Neural progenitor cell (in vitro differentiated cells): ENCODE measurements at regions not wholly inside any gene's neighbourhood (a gene's known extent, or its start where the extent isn't known, plus 50 kb on each side); places are given as distances from the start of the nearest gene placed in this dataset.

Experiments
- DNase-seq: peaks from one replicate; pipeline ENCODE4 v3.0.0-alpha.2; 2016; ENCODE audit warnings: low spot score
- H2AFZ ChIP-seq: fragments of 200-600 bp; sonication (generic); replicated peaks from 2 replicates; pipeline ENCODE4 v1.6.1; 2016; ENCODE audit warnings: antibody characterized with exemption
- H3F3A ChIP-seq: fragments of 200-600 bp; sonication (generic); 2 replicates; pipeline ENCODE4 v1.6.1; 2016; ENCODE audit warnings: antibody characterized with exemption, low read depth
- H3K27ac ChIP-seq: fragments of 200-600 bp; sonication (generic); 2 replicates; pipeline ENCODE4 v1.5.1; 2016; ENCODE audit warnings: mild to moderate bottlenecking
- H3K27me3 ChIP-seq: fragments of 200-600 bp; sonication (generic); 2 replicates; pipeline ENCODE4 v1.6.1; 2016; ENCODE audit warnings: mild to moderate bottlenecking, moderate library complexity
- H3K36me3 ChIP-seq: fragments of 200-600 bp; sonication (generic); 2 replicates; pipeline ENCODE4 v1.5.1; 2016
- H3K4me1 ChIP-seq: fragments of 200-600 bp; sonication (generic); 2 replicates; pipeline ENCODE4 v1.6.1; 2016; ENCODE audit warnings: mixed run types
- H3K4me2 ChIP-seq: fragments of 200-600 bp; sonication (generic); 2 replicates; pipeline ENCODE4 v1.6.1; 2016
- H3K4me3 ChIP-seq: fragments of 200-600 bp; sonication (generic); 2 replicates; pipeline ENCODE4 v1.5.1; 2016
- H3K79me2 ChIP-seq: fragments of 200-600 bp; sonication (generic); 2 replicates; pipeline ENCODE4 v1.6.1; 2016; ENCODE audit warnings: low read depth
- H3K9ac ChIP-seq: fragments of 200-600 bp; sonication (generic); 2 replicates; pipeline ENCODE4 v1.6.1; 2016
- H3K9me3 ChIP-seq: fragments of 200-600 bp; sonication (generic); 2 replicates; pipeline ENCODE4 v1.5.1; 2016; ENCODE audit warnings: low read depth
- H4K20me1 ChIP-seq: fragments of 200-600 bp; sonication (generic); 2 replicates; pipeline ENCODE4 v1.6.1; 2016; ENCODE audit warnings: low read depth
- H3K27ac Mint-ChIP-seq: 3 replicates; pipeline ENCODE4 v1.8.0; 2021; ENCODE audit warnings: mixed read lengths
- H3K27me3 Mint-ChIP-seq: 2 replicates; pipeline ENCODE4 v1.8.0; 2022; ENCODE audit warnings: low read depth, mild to moderate bottlenecking, inconsistent platforms, moderate library complexity, mixed read lengths; ENCODE audit not compliant: insufficient read depth
- H3K36me3 Mint-ChIP-seq: 3 replicates; pipeline ENCODE4 v1.8.0; 2021; ENCODE audit warnings: mixed read lengths
- H3K4me1 Mint-ChIP-seq: 3 replicates; pipeline ENCODE4 v1.8.0; 2021; ENCODE audit warnings: mixed read lengths
- H3K4me3 Mint-ChIP-seq: 3 replicates; pipeline ENCODE4 v1.8.0; 2021; ENCODE audit warnings: mild to moderate bottlenecking, moderate library complexity, mixed read lengths
- H3K9me3 Mint-ChIP-seq: 3 replicates; pipeline ENCODE4 v1.8.0; 2020; ENCODE audit warnings: mixed read lengths
- CTCF ChIP-seq: fragments of 200-600 bp; sonication (generic); IDR thresholded peaks from 2 replicates; pipeline ENCODE4 v1.5.1; 2017; ENCODE audit warnings: antibody characterized with exemption, mild to moderate bottlenecking
- EZH2 ChIP-seq: fragments of 200-600 bp; sonication (generic); IDR thresholded peaks from 2 replicates; pipeline ENCODE4 v1.6.1; 2017; ENCODE audit warnings: antibody characterized with exemption, mild to moderate bottlenecking, moderate library complexity
- EZH2phosphoT487 ChIP-seq: fragments of 200-600 bp; sonication (generic); IDR thresholded peaks from 2 replicates; pipeline ENCODE4 v1.6.1; 2017; ENCODE audit warnings: antibody characterized with exemption

DNA sequence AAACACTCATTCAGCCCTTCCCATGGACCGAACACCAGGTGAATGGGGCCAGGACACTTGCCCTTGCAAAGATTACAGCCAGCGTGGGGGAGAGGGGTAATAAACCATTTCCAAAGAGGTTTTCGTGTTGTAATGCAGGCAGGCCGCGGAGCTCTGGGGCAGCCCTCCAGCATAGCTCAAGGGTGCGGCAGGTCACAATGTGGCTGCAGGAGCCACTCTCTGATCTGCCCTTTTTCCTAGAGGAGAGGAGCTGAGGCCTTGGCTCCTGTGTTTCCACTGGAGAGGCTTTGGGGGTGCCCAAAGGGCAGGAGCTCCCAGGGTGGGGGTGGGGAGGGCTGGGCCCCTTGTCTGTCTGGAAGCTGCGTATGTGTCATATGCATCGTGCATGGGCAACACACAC lies 134.2 kb upstream of the NECTIN1 start:
- Histone ChIP-seq H3F3A (no peaks in the 10 kb centered on the region), H3K4me3 (no peak overlapping the region), H3K79me2 (no peaks in the 10 kb centered on the region), H3K4me2 (no peak overlapping the region), H3K9ac (no peak overlapping the region), H4K20me1 (no peaks in the 10 kb centered on the region), H3K27me3 (peaks cover 3% of the 10 kb centered on the region), H3K27ac (no peak overlapping the region), H2AFZ (no peak overlapping the region), H3K9me3 (no peaks in the 10 kb centered on the region), H3K4me1 (peaks cover 6% of the 10 kb centered on the region), H3K36me3 (no peaks in the 10 kb centered on the region)
- no peak for TF ChIP-seq EZH2
- no peak for TF ChIP-seq EZH2phosphoT487
- no peak for TF ChIP-seq CTCF
- peaks cover 27% of the 10 kb centered on the region for H3K27me3 Mint-ChIP-seq
- H3K4me3 Mint-ChIP-seq, result no peak overlapping the region
- H3K4me1 Mint-ChIP-seq, result peaks cover 18% of the 10 kb centered on the region
- peaks cover 4% of the 10 kb centered on the region for H3K9me3 Mint-ChIP-seq
- no peak for DNase-seq
- H3K27ac Mint-ChIP-seq, result no peak overlapping the region
- H3K36me3 Mint-ChIP-seq, result no peaks in the 10 kb centered on the region

GRCh38 chr11:119861160-119861559 lies 132.2 kb upstream of the NECTIN1 start:
- Histone ChIP-seq H2AFZ (no peak overlapping the region), H3K4me1 (peaks cover 6% of the 10 kb centered on the region), H3K4me2 (no peak overlapping the region), H3F3A (no peaks in the 10 kb centered on the region), H3K79me2 (no peaks in the 10 kb centered on the region), H3K36me3 (no peaks in the 10 kb centered on the region), H3K9me3 (no peaks in the 10 kb centered on the region), H3K4me3 (no peak overlapping the region), H4K20me1 (no peaks in the 10 kb centered on the region), H3K27ac (no peak overlapping the region), H3K27me3 (peaks cover 6% of the 10 kb centered on the region), H3K9ac (no peak overlapping the region)
- Mint-ChIP-seq H3K4me1 (peaks cover 24% of the 10 kb centered on the region), H3K4me3 (no peak overlapping the region), H3K27me3 (peaks cover 24% of the 10 kb centered on the region), H3K36me3 (no peaks in the 10 kb centered on the region), H3K27ac (no peak overlapping the region), H3K9me3 (peaks cover 4% of the 10 kb centered on the region)
- TF ChIP-seq EZH2phosphoT487, result no peak
- no peak for TF ChIP-seq EZH2
- no peak for TF ChIP-seq CTCF
- DNase-seq, result no peak

GRCh38 chr11:119860561-119861094 lies 131.6 kb upstream of the NECTIN1 start:
- Mint-ChIP-seq H3K4me1 (peaks cover 22% of the 10 kb centered on the region), H3K9me3 (peaks cover 4% of the 10 kb centered on the region), H3K27me3 (peaks cover 22% of the 10 kb centered on the region), H3K4me3 (no peak overlapping the region), H3K36me3 (no peaks in the 10 kb centered on the region), H3K27ac (no peak overlapping the region)
- H3K4me2 ChIP-seq, result no peak overlapping the region
- no peak overlapping the region for H3K9ac ChIP-seq
- H3K27ac ChIP-seq, result no peak overlapping the region
- no peak overlapping the region for H3K4me3 ChIP-seq
- H4K20me1 ChIP-seq, result no peaks in the 10 kb centered on the region
- no peaks in the 10 kb centered on the region for H3K36me3 ChIP-seq
- DNase-seq, result no peak
- no peaks in the 10 kb centered on the region for H3K9me3 ChIP-seq
- TF ChIP-seq EZH2phosphoT487, result no peak
- no peak for TF ChIP-seq EZH2
- TF ChIP-seq CTCF, result no peak
- H3F3A ChIP-seq, result no peaks in the 10 kb centered on the region
- H2AFZ ChIP-seq, result no peak overlapping the region
- peaks cover 6% of the 10 kb centered on the region for H3K27me3 ChIP-seq
- H3K79me2 ChIP-seq, result no peaks in the 10 kb centered on the region
- H3K4me1 ChIP-seq, result peaks cover 6% of the 10 kb centered on the region
